HG02642 (cell line): ENCODE measurements at regions not wholly inside any gene's neighbourhood (a gene's known extent, or its start where the extent isn't known, plus 50 kb on each side); places are given as distances from the start of the nearest gene placed in this dataset.

Source experiments
- ATAC-seq: cut with Tn5 transposase; IDR thresholded peaks from one replicate; pipeline ENCODE4 v1.9.1; 2021; ENCODE audit warnings: mild to moderate bottlenecking; ENCODE audit not compliant: unreplicated experiment, poor library complexity

DNA sequence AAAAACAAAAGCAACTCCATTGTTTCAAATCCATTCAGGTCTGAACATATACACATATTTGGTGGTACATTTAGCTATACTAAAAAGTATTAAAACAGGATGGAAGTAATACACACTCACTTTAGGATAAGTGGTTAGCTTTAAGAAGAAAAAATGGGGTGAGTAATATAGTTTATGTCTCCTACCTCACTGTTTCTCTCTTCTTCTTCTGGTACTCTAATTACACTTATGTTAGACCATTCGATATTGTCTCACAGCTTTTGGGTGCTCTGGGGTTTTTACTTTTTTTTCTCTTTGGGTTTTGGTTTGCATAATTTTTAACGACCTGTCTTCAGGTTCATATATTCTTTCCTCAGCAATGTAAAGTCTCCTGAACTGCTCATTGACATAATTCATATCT is 75.4 kb upstream of the AKAP13 start:
- ATAC-seq = no peak

- no peak for ATAC-seq
These were observed 73.3 kb upstream of the AKAP13 start for GRCh38 chr15:85306946-85307686.

GRCh38 chr15:85307687-85308045 is 72.7 kb upstream of the AKAP13 start:
- ATAC-seq = no peak

DNA sequence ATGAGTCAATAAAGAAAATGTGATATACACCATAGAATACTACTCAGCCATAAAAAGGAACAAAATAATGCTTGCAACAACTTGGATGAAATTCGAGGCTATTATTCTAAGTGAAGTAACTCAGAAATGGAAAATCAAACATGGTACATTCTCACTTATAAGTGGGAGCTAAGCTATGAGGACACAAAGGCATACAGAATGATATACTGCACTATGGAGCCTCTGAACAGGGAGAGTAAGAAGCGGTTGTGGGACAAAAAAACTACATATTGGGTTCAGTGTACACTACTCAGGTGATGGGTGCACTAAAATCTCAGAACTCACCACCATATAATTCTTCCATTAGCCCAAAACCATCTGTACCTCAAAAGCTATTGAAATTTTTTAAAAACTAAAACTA is 68.8 kb upstream of the AKAP13 start:
- ATAC-seq = no peak

DNA sequence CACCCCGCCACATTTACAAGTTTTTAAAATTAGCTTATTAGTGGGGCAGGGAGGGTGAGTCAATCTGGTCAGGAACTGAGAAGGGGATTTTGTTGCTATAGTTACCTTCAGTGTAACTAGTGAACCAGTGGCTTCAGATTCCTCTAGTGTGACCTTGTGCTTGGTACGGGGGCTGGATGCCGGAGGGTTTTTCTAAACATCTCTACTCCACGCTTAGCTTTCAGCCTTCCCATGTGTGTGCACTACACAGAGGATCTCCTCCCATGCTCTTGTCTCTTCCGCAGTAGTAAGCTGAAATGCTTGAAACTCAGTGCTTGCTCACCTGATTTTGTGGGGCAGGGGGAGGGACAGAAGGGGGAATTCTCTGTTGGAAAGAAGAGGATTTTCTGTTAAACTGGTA is 67.9 kb upstream of the AKAP13 start:
- ATAC-seq = peak; percentile 95

DNA sequence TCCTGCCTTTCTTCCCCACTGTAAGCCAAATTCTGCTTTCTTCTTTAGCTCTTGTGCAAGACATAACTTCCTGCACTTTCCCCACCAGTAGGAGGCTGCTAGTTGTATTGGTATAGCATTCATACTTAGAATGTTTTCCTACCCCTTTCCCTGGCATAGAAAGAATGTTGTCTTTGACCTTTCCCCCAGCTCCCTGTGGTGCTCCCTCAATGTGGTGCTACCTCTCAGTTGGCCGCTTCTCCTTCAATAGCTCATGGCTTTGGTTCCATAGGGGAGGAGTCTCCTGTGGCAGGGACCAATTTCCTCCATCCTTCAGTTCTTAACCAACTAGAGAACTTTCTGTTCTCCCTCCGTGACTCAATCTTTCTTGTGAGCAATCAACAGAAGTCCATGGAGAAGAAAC is 67.5 kb upstream of the AKAP13 start:
- peak; percentile 17 for ATAC-seq

- no peak for ATAC-seq
These were observed 67.1 kb upstream of the AKAP13 start for GRCh38 chr15:85313339-85313738.

DNA sequence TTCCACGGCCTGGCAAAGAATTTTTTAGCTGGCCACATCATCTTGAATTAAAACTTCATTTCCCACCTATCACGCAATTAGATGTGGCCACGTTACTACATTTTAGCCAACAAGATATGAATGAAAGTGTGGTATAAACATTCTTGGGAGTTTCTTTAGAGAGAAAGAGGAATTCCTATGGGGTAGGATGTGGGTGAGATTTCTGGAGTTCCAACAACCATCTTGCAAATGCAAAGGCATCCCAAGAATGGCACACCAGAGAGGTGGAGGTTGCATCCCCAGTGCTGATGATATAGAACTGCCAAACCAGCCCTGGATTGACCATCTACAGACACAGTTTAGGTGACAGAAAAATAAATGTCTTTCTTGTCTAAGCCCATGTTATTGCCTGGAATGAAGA is 66.3 kb upstream of the AKAP13 start:
- ATAC-seq = no peak

- no peak for ATAC-seq
These were observed 65.8 kb upstream of the AKAP13 start for GRCh38 chr15:85314633-85315032.

GRCh38 chr15:85316244-85316934 is 64.0 kb upstream of the AKAP13 start:
- no peak for ATAC-seq

DNA sequence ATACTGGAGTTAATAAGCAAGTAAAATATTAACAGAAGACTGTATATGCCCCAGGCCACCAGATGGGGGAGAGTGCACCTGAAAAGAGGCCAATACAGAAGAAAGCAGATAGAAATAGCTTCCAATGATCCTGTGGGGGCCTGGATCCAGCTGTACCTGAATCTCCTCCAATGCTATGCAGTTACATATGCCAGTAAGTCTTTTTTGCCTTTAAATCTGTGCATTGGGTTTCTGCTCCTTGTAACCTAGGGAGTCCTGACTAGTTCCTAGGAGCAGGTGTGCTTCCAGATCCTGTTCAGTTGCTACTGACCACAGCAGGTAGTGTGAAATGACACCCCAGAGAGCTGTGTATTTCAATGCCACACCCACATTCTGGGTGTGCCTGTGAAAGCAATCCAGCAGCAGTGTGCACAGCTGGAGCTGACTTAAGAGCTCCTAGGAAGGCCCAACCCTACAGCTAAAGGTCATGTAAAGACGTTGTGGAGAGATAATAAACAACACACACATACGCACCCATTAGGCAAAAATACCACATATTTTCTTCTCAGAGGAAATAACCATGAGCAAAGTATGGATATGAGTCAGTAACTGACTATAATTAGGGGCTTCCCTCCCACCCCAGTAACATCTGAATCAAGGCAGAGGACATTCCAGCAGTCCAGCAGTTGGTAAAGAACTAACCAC is 62.2 kb upstream of the AKAP13 start:
- ATAC-seq = peak; percentile 91

DNA sequence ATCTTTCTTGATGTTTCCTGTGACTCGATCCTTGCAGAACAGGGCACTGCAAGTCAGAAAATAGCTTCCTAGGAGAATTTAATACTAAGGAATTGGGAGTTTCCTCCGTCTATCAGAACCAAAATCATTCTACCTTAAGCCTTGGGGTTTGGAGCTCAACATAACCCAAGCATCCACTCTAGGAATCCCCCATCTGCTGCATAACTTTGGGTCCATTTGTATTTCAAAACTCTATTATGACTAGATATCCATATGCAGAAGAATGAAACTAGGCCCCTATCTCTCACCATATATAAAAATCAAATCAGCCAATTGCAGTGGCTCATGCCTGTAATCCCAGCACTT is 61.7 kb upstream of the AKAP13 start:
- peak; percentile 24 for ATAC-seq

DNA sequence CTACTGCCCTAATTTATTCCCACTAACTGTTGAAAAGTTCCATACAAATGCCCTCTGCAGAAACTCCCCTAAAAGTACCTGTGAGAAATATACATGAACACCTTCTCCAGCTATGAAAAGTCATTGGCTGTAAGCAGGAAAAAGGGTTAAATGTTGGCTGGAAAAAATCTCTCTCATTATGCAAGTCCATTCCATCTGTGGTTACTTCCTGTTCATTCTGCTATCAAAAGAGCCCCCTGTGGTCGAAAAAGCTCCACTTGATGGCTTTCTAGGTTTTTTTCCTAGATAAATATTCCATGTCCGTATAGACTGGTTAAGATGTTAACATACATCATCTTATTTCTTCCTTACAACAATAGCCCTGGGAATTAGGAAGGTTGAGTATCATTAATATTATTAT is 56.2 kb upstream of the AKAP13 start:
- ATAC-seq = no peak

GRCh38 chr15:85325834-85326233 is 54.6 kb upstream of the AKAP13 start:
- ATAC-seq = no peak

GRCh38 chr15:85326291-85326690 is 54.1 kb upstream of the AKAP13 start:
- no peak for ATAC-seq

DNA sequence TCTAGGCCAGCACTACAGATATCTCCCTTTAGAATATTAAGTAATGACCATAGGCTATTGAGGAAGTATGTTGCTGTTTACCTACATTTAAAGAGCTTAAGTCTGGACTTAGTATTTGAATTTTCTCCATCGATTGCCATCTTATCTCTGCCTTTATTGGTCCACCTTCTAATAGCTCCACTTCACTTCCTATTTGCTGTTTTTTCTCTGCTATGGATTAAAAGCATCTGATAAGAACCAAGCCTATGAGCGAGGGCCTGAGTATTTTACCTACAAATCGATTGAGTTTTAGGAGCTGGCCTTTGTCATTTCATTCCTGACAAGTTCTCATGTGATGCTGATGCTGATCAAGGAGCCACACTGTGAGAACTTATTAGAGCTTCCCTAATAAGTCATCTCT is 52.6 kb upstream of the AKAP13 start:
- no peak for ATAC-seq

DNA sequence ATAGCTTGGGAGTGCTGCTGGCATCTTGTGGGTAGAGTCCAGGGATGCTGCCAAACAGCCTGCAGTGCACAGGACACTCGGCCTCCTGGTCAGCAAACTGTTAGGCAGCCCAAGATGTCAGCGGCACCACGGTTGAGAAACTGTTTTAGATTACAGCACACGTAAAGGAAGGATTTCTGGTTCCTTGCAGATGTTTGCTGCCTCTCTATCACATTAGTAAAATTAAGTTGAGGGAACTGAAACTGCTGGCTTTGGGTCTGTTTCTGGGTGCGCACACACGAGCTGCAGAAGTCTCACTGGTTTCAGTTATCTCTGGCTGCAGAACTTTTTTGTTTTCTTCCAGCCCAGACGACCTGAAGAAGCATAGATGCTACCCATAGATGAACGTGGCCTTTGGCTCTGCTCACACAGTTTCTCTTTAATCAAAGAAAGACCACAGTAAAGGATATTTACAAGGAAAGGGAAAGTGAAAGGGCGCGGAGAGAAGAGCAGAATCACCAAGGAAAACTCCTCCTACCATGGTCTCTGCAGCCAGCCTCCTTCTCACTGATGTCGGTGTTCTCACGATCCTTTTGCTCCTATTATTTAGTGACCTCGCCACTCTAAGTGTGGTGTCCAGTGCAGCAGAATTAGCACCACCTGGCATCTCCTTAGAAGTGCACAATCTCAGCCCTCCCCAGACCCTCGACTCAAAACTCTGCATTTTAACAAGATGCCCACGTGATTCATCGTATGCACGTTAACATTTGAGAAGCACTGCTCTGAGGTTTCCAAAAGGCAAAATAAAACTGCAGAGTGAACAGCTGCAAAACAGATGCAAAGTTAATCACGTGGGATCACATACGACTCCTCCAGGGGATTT is 50.6 kb upstream of the AKAP13 start:
- peak; percentile 66 for ATAC-seq
